Adipocyte (in vitro differentiated cells): ENCODE measurements at regions not wholly inside any gene's neighbourhood (a gene's known extent, or its start where the extent isn't known, plus 50 kb on each side); places are given as distances from the start of the nearest gene placed in this dataset.

Experiments
- DNase-seq: peaks from one replicate; pipeline ENCODE4 v3.0.0-alpha.2; 2015; ENCODE audit warnings: low read depth
- H3K27me3 ChIP-seq: replicated peaks from 2 replicates; pipeline ENCODE4 v1.7.0; 2013; ENCODE audit warnings: mild to moderate bottlenecking, low read length, moderate library complexity; ENCODE audit not compliant: control insufficient read depth, insufficient read depth
- H3K36me3 ChIP-seq: 2 replicates; pipeline ENCODE4 v1.7.0; 2013; ENCODE audit warnings: low read length, mild to moderate bottlenecking, moderate library complexity; ENCODE audit not compliant: control insufficient read depth, insufficient read depth, severe bottlenecking
- H3K4me1 ChIP-seq: 2 replicates; pipeline ENCODE4 v1.7.0; 2013; ENCODE audit warnings: mild to moderate bottlenecking, low read length, moderate library complexity; ENCODE audit not compliant: control insufficient read depth, insufficient read depth
- H3K4me3 ChIP-seq: 2 replicates; pipeline ENCODE4 v1.7.0; 2013; ENCODE audit warnings: mild to moderate bottlenecking, low read length, moderate library complexity
- H3K9ac ChIP-seq: 2 replicates; pipeline ENCODE4 v1.7.0; 2013; ENCODE audit warnings: mild to moderate bottlenecking, low read length, moderate library complexity
- H3K9me3 ChIP-seq: 2 replicates; pipeline ENCODE4 v1.7.0; 2013; ENCODE audit warnings: mild to moderate bottlenecking, low read length, moderate library complexity; ENCODE audit not compliant: control insufficient read depth

GRCh38 chr11:13091804-13092203 lies 82.7 kb downstream of the RASSF10 start:
- H3K4me3 ChIP-seq = no peak overlapping the region
- H3K4me1 ChIP-seq = no peaks in the 10 kb centered on the region
- H3K27me3 ChIP-seq = no peaks in the 10 kb centered on the region
- no peak for DNase-seq
- H3K9me3 ChIP-seq = no peaks in the 10 kb centered on the region
- H3K36me3 ChIP-seq = no peaks in the 10 kb centered on the region
- no peak overlapping the region for H3K9ac ChIP-seq

- Histone ChIP-seq H3K36me3 (no peaks in the 10 kb centered on the region), H3K9me3 (no peaks in the 10 kb centered on the region), H3K9ac (no peak overlapping the region), H3K4me3 (no peak overlapping the region), H3K27me3 (no peaks in the 10 kb centered on the region), H3K4me1 (no peaks in the 10 kb centered on the region)
- DNase-seq = no peak
Observed at GRCh38 chr11:13094930-13095687, 86.0 kb downstream of the RASSF10 start.

- no peak overlapping the region for H3K4me3 ChIP-seq
- peaks cover 11% of the 10 kb centered on the region for H3K27me3 ChIP-seq
- H3K9me3 ChIP-seq = no peaks in the 10 kb centered on the region
- H3K4me1 ChIP-seq = no peaks in the 10 kb centered on the region
- no peak for DNase-seq
- no peak overlapping the region for H3K9ac ChIP-seq
- no peaks in the 10 kb centered on the region for H3K36me3 ChIP-seq
Observed at GRCh38 chr11:13098063-13098462, 88.9 kb downstream of the RASSF10 start.

GRCh38 chr11:13098616-13099289 lies 89.6 kb downstream of the RASSF10 start:
- H3K4me1 ChIP-seq = no peaks in the 10 kb centered on the region

GRCh38 chr11:13101644-13102512 lies 92.8 kb downstream of the RASSF10 start:
- H3K4me3 ChIP-seq = no peak overlapping the region
- H3K9ac ChIP-seq = no peak overlapping the region
- DNase-seq = no peak

More at GRCh38 chr11:13098616-13099289, 89.6 kb downstream of the RASSF10 start:
- Histone ChIP-seq H3K36me3 (no peaks in the 10 kb centered on the region), H3K27me3 (peaks cover 16% of the 10 kb centered on the region), H3K9me3 (no peaks in the 10 kb centered on the region), H3K9ac (no peak overlapping the region), H3K4me3 (no peak overlapping the region)
- DNase-seq = no peak

GRCh38 chr11:13102513-13102840 lies 93.4 kb downstream of the RASSF10 start:
- no peaks in the 10 kb centered on the region for H3K4me1 ChIP-seq
- H3K4me3 ChIP-seq = no peak overlapping the region
- DNase-seq = no peak
- H3K27me3 ChIP-seq = peaks cover 37% of the 10 kb centered on the region
- H3K9ac ChIP-seq = no peak overlapping the region
- no peaks in the 10 kb centered on the region for H3K9me3 ChIP-seq
- H3K36me3 ChIP-seq = no peaks in the 10 kb centered on the region

More at GRCh38 chr11:13101644-13102512, 92.8 kb downstream of the RASSF10 start:
- H3K27me3 ChIP-seq = peaks cover 31% of the 10 kb centered on the region
- no peaks in the 10 kb centered on the region for H3K36me3 ChIP-seq
- no peaks in the 10 kb centered on the region for H3K9me3 ChIP-seq
- no peaks in the 10 kb centered on the region for H3K4me1 ChIP-seq

- Histone ChIP-seq H3K36me3 (no peaks in the 10 kb centered on the region), H3K27me3 (peaks cover 38% of the 10 kb centered on the region), H3K9me3 (no peaks in the 10 kb centered on the region), H3K9ac (no peak overlapping the region), H3K4me3 (no peak overlapping the region), H3K4me1 (no peaks in the 10 kb centered on the region)
- DNase-seq = no peak
Observed at GRCh38 chr11:13102865-13103539, 93.9 kb downstream of the RASSF10 start.

- Histone ChIP-seq H3K27me3 (peaks cover 38% of the 10 kb centered on the region), H3K36me3 (no peaks in the 10 kb centered on the region), H3K4me1 (no peaks in the 10 kb centered on the region), H3K9me3 (peaks cover 4% of the 10 kb centered on the region), H3K4me3 (no peak overlapping the region), H3K9ac (no peak overlapping the region)
- DNase-seq = no peak
Observed at GRCh38 chr11:13103962-13104554, 94.9 kb downstream of the RASSF10 start.

- no peak for DNase-seq
- Histone ChIP-seq H3K27me3 (peaks cover 38% of the 10 kb centered on the region), H3K9ac (no peak overlapping the region), H3K9me3 (peaks cover 6% of the 10 kb centered on the region), H3K36me3 (no peaks in the 10 kb centered on the region), H3K4me3 (no peak overlapping the region), H3K4me1 (no peaks in the 10 kb centered on the region)
Observed at GRCh38 chr11:13104619-13105236, 95.6 kb downstream of the RASSF10 start.

GRCh38 chr11:13105237-13105844 lies 96.2 kb downstream of the RASSF10 start:
- Histone ChIP-seq H3K4me3 (no peak overlapping the region), H3K9ac (no peak overlapping the region), H3K4me1 (no peaks in the 10 kb centered on the region), H3K27me3 (peaks cover 38% of the 10 kb centered on the region), H3K9me3 (peaks cover 6% of the 10 kb centered on the region), H3K36me3 (no peaks in the 10 kb centered on the region)
- DNase-seq = no peak
